ENCODE measurements at regions not wholly inside any gene's neighbourhood (a gene's known extent, or its start where the extent isn't known, plus 50 kb on each side); places are given as distances from the start of the nearest gene placed in this dataset.

- no peak for TF ChIP-seq SCRT2 (tag by site-specific recombination; IDR thresholded peaks at IDR 0.05)
- no peak for TF ChIP-seq ZNF580 (tag by site-specific recombination; IDR thresholded peaks at IDR 0.05)
- no peak for TF ChIP-seq SALL2 (tag by site-specific recombination; IDR thresholded peaks at IDR 0.05; ENCODE audit: borderline replicate concordance)
- peak; percentile 60 for TF ChIP-seq GLIS1 (tag by site-specific recombination; IDR thresholded peaks at IDR 0.05)
- peak; percentile 27 for TF ChIP-seq GLIS2 (tag by site-specific recombination; IDR thresholded peaks at IDR 0.05)
- TF ChIP-seq ZNF324 (tag by site-specific recombination; IDR thresholded peaks at IDR 0.05) = no peak
- TF ChIP-seq ZBTB6 (tag by site-specific recombination; IDR thresholded peaks at IDR 0.05) = no peak
- no peak for TF ChIP-seq HOXD13 (CRISPR knock-in tag; IDR thresholded peaks at IDR 0.05; ENCODE audit: borderline replicate concordance)
- peak; percentile 45; the same call in 1 of the 2 replicates for TF ChIP-seq ZNF692 (tag by site-specific recombination; IDR thresholded peaks at IDR 0.05)
- TF ChIP-seq SP7 (tag by site-specific recombination; IDR thresholded peaks at IDR 0.05) = peak; percentile 78
- no peak for TF ChIP-seq ZNF155 (tag by site-specific recombination; IDR thresholded peaks at IDR 0.05)
- peak; percentile 67 for TF ChIP-seq PATZ1 (tag by site-specific recombination; IDR thresholded peaks at IDR 0.05)
- no peak for TF ChIP-seq ZNF121 (tag by site-specific recombination; IDR thresholded peaks at IDR 0.05)
- TF ChIP-seq ZNF555 (tag by site-specific recombination; conservative IDR thresholded peaks at IDR 0.05) = no peak
- TF ChIP-seq TSHZ1 (tag by site-specific recombination; IDR thresholded peaks at IDR 0.05; ENCODE audit: borderline replicate concordance) = no peak
- no peak for TF ChIP-seq ZNF521 (tag by site-specific recombination; IDR thresholded peaks at IDR 0.05)
- no peak for TF ChIP-seq ZNF140 (tag by site-specific recombination; IDR thresholded peaks at IDR 0.05)
- no peak for TF ChIP-seq SCRT1 (tag by site-specific recombination; IDR thresholded peaks at IDR 0.05; ENCODE audit: borderline replicate concordance)
- TF ChIP-seq ZNF302 (tag by site-specific recombination; IDR thresholded peaks at IDR 0.05; ENCODE audit: low read depth) = no peak
- peak; percentile 90 for TF ChIP-seq HIC1 (tag by site-specific recombination; IDR thresholded peaks at IDR 0.05)
- no peak for TF ChIP-seq ZNF610 (tag by site-specific recombination; IDR thresholded peaks at IDR 0.05; ENCODE audit: borderline replicate concordance)
- peak; percentile 96 for TF ChIP-seq ATF2 (tag by site-specific recombination; IDR thresholded peaks at IDR 0.05; ENCODE audit: low read depth)
- no peak for TF ChIP-seq ZNF292 (tag by site-specific recombination; IDR thresholded peaks at IDR 0.05; ENCODE audit: borderline replicate concordance, low read depth)
These were observed 251.4 kb downstream of the FAM72C start (continued) for GRCh38 chr1:143720087-143721023.
